Activated T-helper 1 cell treated with anti-CD3 and anti-CD28 coated beads, Interleukin-2, amount 50 U/mL, for 16 hours (primary cell): ENCODE measurements at regions not wholly inside any gene's neighbourhood (a gene's known extent, or its start where the extent isn't known, plus 50 kb on each side); places are given as distances from the start of the nearest gene placed in this dataset.
"Not testable (repeated sequence)": the region's sequence is repeated elsewhere in the genome, so short reads cannot be mapped to it uniquely, and the experiment has no call there.

ENCODE experiments used
- DNase-seq, 2 donors: peaks; one replicate each; pipeline ENCODE4 v3.0.0-alpha.2; 2020; ENCODE audit warnings: low read depth in 1 of 2, low spot score in 1 of 2

- DNase-seq: no peak
These were observed 307.3 kb upstream of the SGCD start for GRCh38 chr5:156019571-156020180.

GRCh38 chr5:156020647-156021046 lies 306.3 kb upstream of the SGCD start:
- no peak for DNase-seq

GRCh38 chr5:156021866-156022265 lies 305.1 kb upstream of the SGCD start:
- DNase-seq: no peak

GRCh38 chr5:156025656-156026055 lies 301.3 kb upstream of the SGCD start:
- no peak for DNase-seq

GRCh38 chr5:156031181-156031580 lies 295.8 kb upstream of the SGCD start:
- no peak for DNase-seq

GRCh38 chr5:156036640-156037039 lies 290.3 kb upstream of the SGCD start:
- DNase-seq: no peak

- DNase-seq: no peak
These were observed 289.6 kb upstream of the SGCD start for GRCh38 chr5:156037151-156037909.

- DNase-seq: no peak
These were observed 284.2 kb upstream of the SGCD start for GRCh38 chr5:156042726-156043125.

GRCh38 chr5:156043351-156043750 lies 283.6 kb upstream of the SGCD start:
- no peak for DNase-seq

GRCh38 chr5:156051972-156052371 lies 275.0 kb upstream of the SGCD start:
- no peak for DNase-seq

GRCh38 chr5:156052656-156053055 lies 274.3 kb upstream of the SGCD start:
- no peak for DNase-seq

- DNase-seq: no peak
These were observed 273.9 kb upstream of the SGCD start for GRCh38 chr5:156053056-156053455.

- DNase-seq: no peak
These were observed 250.1 kb upstream of the SGCD start for GRCh38 chr5:156076912-156077311.

GRCh38 chr5:156087577-156088110 lies 239.3 kb upstream of the SGCD start:
- DNase-seq: no peak

- not testable (repeated sequence) for DNase-seq
These were observed 236.7 kb upstream of the SGCD start for GRCh38 chr5:156089955-156090940.

- no peak for DNase-seq
These were observed 233.9 kb upstream of the SGCD start for GRCh38 chr5:156093024-156093423.

GRCh38 chr5:156094001-156094400 lies 233.0 kb upstream of the SGCD start:
- no peak for DNase-seq

- no peak for DNase-seq
These were observed 231.2 kb upstream of the SGCD start for GRCh38 chr5:156095709-156096241.

GRCh38 chr5:156096259-156096658 lies 230.7 kb upstream of the SGCD start:
- DNase-seq: no peak

GRCh38 chr5:156103155-156103885 lies 223.6 kb upstream of the SGCD start:
- DNase-seq: no peak
